ENCODE measurements at regions not wholly inside any gene's neighbourhood (a gene's known extent, or its start where the extent isn't known, plus 50 kb on each side); places are given as distances from the start of the nearest gene placed in this dataset.

GRCh38 chr10:36183056-36183455 lies 541.0 kb upstream of the FZD8 start:
- TF ChIP-seq YY1 (IDR thresholded peaks at IDR 0.05; ENCODE audit: insufficient read depth, insufficient read length) = no peak
- TF ChIP-seq ZNF274 (IDR thresholded peaks at IDR 0.05; ENCODE audit: low read depth, low read length) = no peak

Measured in NT2/D1 (cell line).